Trophoblast cell (in vitro differentiated cells and primary cell): ENCODE measurements at regions not wholly inside any gene's neighbourhood (a gene's known extent, or its start where the extent isn't known, plus 50 kb on each side); places are given as distances from the start of the nearest gene placed in this dataset.

ENCODE experiments used
- DNase-seq, 2 donors: peaks; one replicate each; pipeline ENCODE4 v3.0.0-alpha.2; 2016
- H2AFZ ChIP-seq: 2 replicates; pipeline ENCODE4 v1.6.1; 2013; ENCODE audit warnings: low read length, moderate library complexity, mild to moderate bottlenecking; ENCODE audit not compliant: insufficient read depth, poor library complexity
- H2AK5ac ChIP-seq: 2 replicates; pipeline ENCODE4 v1.6.1; 2013; ENCODE audit warnings: mild to moderate bottlenecking, low read length
- H2BK120ac ChIP-seq: 2 replicates; pipeline ENCODE4 v1.6.1; 2013; ENCODE audit warnings: low read length, mild to moderate bottlenecking, moderate library complexity; ENCODE audit not compliant: insufficient read depth, poor library complexity
- H2BK12ac ChIP-seq: 2 replicates; pipeline ENCODE4 v1.6.1; 2013; ENCODE audit warnings: mild to moderate bottlenecking, low read length, moderate library complexity
- H2BK5ac ChIP-seq: 2 replicates; pipeline ENCODE4 v1.6.1; 2013; ENCODE audit warnings: low read length, low read depth, moderate library complexity, mild to moderate bottlenecking; ENCODE audit not compliant: poor library complexity
- H3K14ac ChIP-seq: 2 replicates; pipeline ENCODE4 v1.6.1; 2013; ENCODE audit warnings: mild to moderate bottlenecking, low read length
- H3K18ac ChIP-seq: 2 replicates; pipeline ENCODE4 v1.6.1; 2013; ENCODE audit warnings: mild to moderate bottlenecking, low read length
- H3K23ac ChIP-seq: 2 replicates; pipeline ENCODE4 v1.6.1; 2013; ENCODE audit warnings: low read length
- H3K27ac ChIP-seq: 2 replicates; pipeline ENCODE4 v1.5.1; 2013; ENCODE audit warnings: low read depth, mild to moderate bottlenecking, inconsistent platforms, low read length, moderate library complexity
- H3K27me3 ChIP-seq: 2 replicates; pipeline ENCODE4 v1.6.1; 2013; ENCODE audit warnings: inconsistent platforms, mild to moderate bottlenecking, low read length, moderate library complexity; ENCODE audit not compliant: insufficient read depth
- H3K36me3 ChIP-seq, 2 experiments: 1 replicate in 1 of 2; 2 replicates in 1 of 2; pipeline ENCODE4 v1.6.1; 2013; ENCODE audit warnings: low read length in 2 of 2, mild to moderate bottlenecking in 2 of 2, moderate library complexity in 1 of 2; ENCODE audit not compliant: insufficient read depth in 2 of 2, control insufficient read depth in 1 of 2
- H3K4ac ChIP-seq: 2 replicates; pipeline ENCODE4 v1.6.1; 2013; ENCODE audit warnings: low read depth, mild to moderate bottlenecking, low read length, moderate library complexity
- H3K4me1 ChIP-seq, 2 experiments: 1 replicate in 1 of 2; 2 replicates in 1 of 2; pipeline ENCODE4 v1.6.1; 2013; ENCODE audit warnings: low read length in 2 of 2, mild to moderate bottlenecking in 2 of 2, moderate library complexity in 1 of 2; ENCODE audit not compliant: insufficient read depth in 2 of 2, control insufficient read depth in 1 of 2
- H3K4me2 ChIP-seq: 2 replicates; pipeline ENCODE4 v1.6.1; 2013; ENCODE audit warnings: inconsistent platforms, mild to moderate bottlenecking, low read length, moderate library complexity
- H3K4me3 ChIP-seq: 2 replicates; pipeline ENCODE4 v1.5.1; 2013; ENCODE audit warnings: mild to moderate bottlenecking, low read depth, low read length, inconsistent platforms
- H3K79me1 ChIP-seq: one replicate; pipeline ENCODE4 v1.6.1; 2013; ENCODE audit warnings: low read length
- H3K79me2 ChIP-seq: 2 replicates; pipeline ENCODE4 v1.6.1; 2013; ENCODE audit warnings: low read length, mild to moderate bottlenecking; ENCODE audit not compliant: control insufficient read depth, insufficient read depth, poor library complexity
- H3K9ac ChIP-seq: 2 replicates; pipeline ENCODE4 v1.6.1; 2013; ENCODE audit warnings: mild to moderate bottlenecking, low read length
- H3K9me3 ChIP-seq: 2 replicates; pipeline ENCODE4 v1.6.1; 2013; ENCODE audit warnings: low read depth, mild to moderate bottlenecking, control low read depth, inconsistent platforms, low read length; ENCODE audit not compliant: insufficient read depth
- H4K12ac ChIP-seq: 2 replicates; pipeline ENCODE4 v1.6.1; 2013; ENCODE audit warnings: low read depth, mild to moderate bottlenecking, low read length, moderate library complexity
- H4K8ac ChIP-seq: 2 replicates; pipeline ENCODE4 v1.6.1; 2013; ENCODE audit warnings: low read depth, mild to moderate bottlenecking, low read length, moderate library complexity
- H4K91ac ChIP-seq: one replicate; pipeline ENCODE4 v1.6.1; 2013; ENCODE audit warnings: low read depth, mild to moderate bottlenecking, low read length, moderate library complexity
- WGBS: extraction: QIAGEN DNeasy Blood & Tissue Kit; methylation state at CpG from one replicate; pipeline ENCODE4 v1.1.7; 2013; ENCODE audit warnings: missing lambda C conversion rate; ENCODE audit not compliant: insufficient read length, insufficient coverage; ENCODE audit errors: extremely low coverage; 5-methylcytosine and 5-hydroxymethylcytosine counted together

DNA sequence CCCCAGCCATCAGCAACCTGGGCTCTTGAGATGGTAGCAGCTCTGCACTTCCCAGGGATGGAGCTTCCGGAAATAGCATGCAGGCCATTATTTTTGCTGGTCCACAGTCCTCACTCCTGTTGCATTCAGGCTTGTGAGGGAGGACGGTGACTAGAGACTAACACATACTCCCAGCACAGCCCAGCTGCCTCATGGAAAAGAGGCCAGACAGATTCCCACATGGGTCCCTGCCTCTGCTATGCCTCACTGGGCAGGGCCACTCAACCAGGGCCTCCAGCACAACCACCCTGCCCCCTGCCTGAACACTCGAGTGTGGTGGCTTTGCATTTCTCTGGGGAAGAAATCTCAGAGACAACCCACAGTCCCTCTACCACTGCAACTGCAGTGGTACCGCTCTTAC lies 1195.1 kb downstream of the PCDH18 start:
- no peaks in the 10 kb centered on the region for H3K79me1 ChIP-seq
- H3K27me3 ChIP-seq, result no peaks in the 10 kb centered on the region
- H2AFZ ChIP-seq, result no peak overlapping the region
- H3K18ac ChIP-seq, result no peak overlapping the region
- no peaks in the 10 kb centered on the region for H3K4me1 ChIP-seq
- H2AK5ac ChIP-seq, result no peak overlapping the region
- WGBS, result no CpG with 5 or more reads among the region's 4 CpGs
- no peak overlapping the region for H3K4me2 ChIP-seq
- no peak for DNase-seq
- H4K91ac ChIP-seq, result no peak overlapping the region
- H4K12ac ChIP-seq, result no peak overlapping the region
- no peaks in the 10 kb centered on the region for H3K36me3 ChIP-seq
- no peak overlapping the region for H3K4me3 ChIP-seq
- no peak overlapping the region for H2BK5ac ChIP-seq
- H4K8ac ChIP-seq, result no peak overlapping the region
- no peaks in the 10 kb centered on the region for H3K79me2 ChIP-seq
- H3K14ac ChIP-seq, result no peak overlapping the region
- no peak overlapping the region for H2BK12ac ChIP-seq
- no peak overlapping the region for H3K23ac ChIP-seq
- H3K9me3 ChIP-seq, result no peaks in the 10 kb centered on the region
- H3K9ac ChIP-seq, result no peak overlapping the region
- H3K27ac ChIP-seq, result no peak overlapping the region
- H2BK120ac ChIP-seq, result no peak overlapping the region
- no peak overlapping the region for H3K4ac ChIP-seq

- H2BK12ac ChIP-seq, result no peak overlapping the region
- H3K79me1 ChIP-seq, result no peaks in the 10 kb centered on the region
- no peak overlapping the region for H2BK120ac ChIP-seq
- H3K27ac ChIP-seq, result no peak overlapping the region
- H4K12ac ChIP-seq, result no peak overlapping the region
- no peaks in the 10 kb centered on the region for H3K9me3 ChIP-seq
- H3K18ac ChIP-seq, result no peak overlapping the region
- H2AK5ac ChIP-seq, result no peak overlapping the region
- no peak overlapping the region for H4K91ac ChIP-seq
- no peak overlapping the region for H3K14ac ChIP-seq
- H3K4ac ChIP-seq, result no peak overlapping the region
- no peaks in the 10 kb centered on the region for H3K79me2 ChIP-seq
- no peak for DNase-seq
- H2BK5ac ChIP-seq, result no peak overlapping the region
- no peaks in the 10 kb centered on the region for H3K36me3 ChIP-seq
- no peak overlapping the region for H4K8ac ChIP-seq
- H3K4me3 ChIP-seq, result no peak overlapping the region
- no peak overlapping the region for H3K9ac ChIP-seq
- no peak overlapping the region for H2AFZ ChIP-seq
- no peaks in the 10 kb centered on the region for H3K27me3 ChIP-seq
- H3K4me2 ChIP-seq, result no peak overlapping the region
- H3K23ac ChIP-seq, result no peak overlapping the region
- WGBS, result no CpG with 5 or more reads among the region's 4 CpGs
- no peaks in the 10 kb centered on the region for H3K4me1 ChIP-seq
Measured at GRCh38 chr4:136336479-136336878, 1195.8 kb downstream of the PCDH18 start.

DNA sequence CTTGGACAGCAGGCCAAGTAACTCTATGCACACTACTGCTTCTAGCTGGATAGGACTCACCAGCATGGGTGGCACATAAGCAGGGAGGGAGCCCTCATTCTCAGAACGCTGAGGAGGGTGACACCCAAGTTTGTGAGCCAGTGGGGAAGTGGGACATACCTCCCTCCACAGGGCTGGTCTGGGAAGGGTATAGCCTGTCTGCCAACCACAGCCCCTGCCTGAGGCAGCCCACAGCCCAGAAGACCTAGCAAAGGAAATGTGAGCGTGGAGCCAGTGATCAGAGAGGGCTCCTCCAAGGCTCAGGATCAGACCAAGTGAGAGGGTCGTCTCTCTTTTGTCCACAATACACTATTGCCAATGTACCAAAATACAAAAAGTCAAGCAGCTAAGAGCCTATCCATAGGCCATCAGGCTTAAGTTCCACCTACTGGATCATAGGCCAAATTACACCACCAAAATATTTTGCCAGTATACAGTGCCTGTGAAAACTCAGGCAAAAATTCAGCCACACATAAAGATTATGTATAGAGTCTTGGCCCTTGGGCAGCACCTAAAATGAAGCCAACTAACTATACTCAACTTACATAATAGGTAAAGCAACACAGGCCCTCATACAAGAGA lies 1203.1 kb downstream of the PCDH18 start:
- DNase-seq, result peak in 1 of 2 donors; percentile 13
- H2BK120ac ChIP-seq, result no peak overlapping the region
- no peak overlapping the region for H4K8ac ChIP-seq
- no peak overlapping the region for H3K9ac ChIP-seq
- no peaks in the 10 kb centered on the region for H3K27me3 ChIP-seq
- no peak overlapping the region for H4K12ac ChIP-seq
- no peaks in the 10 kb centered on the region for H3K36me3 ChIP-seq
- H2AFZ ChIP-seq, result no peak overlapping the region
- H3K79me1 ChIP-seq, result no peaks in the 10 kb centered on the region
- H3K18ac ChIP-seq, result no peak overlapping the region
- H3K14ac ChIP-seq, result no peak overlapping the region
- H2BK12ac ChIP-seq, result no peak overlapping the region
- H3K79me2 ChIP-seq, result no peaks in the 10 kb centered on the region
- H2AK5ac ChIP-seq, result no peak overlapping the region
- no peak overlapping the region for H3K4ac ChIP-seq
- H3K9me3 ChIP-seq, result no peaks in the 10 kb centered on the region
- H4K91ac ChIP-seq, result no peak overlapping the region
- no peaks in the 10 kb centered on the region for H3K4me1 ChIP-seq
- H3K27ac ChIP-seq, result no peak overlapping the region
- no peak overlapping the region for H3K4me3 ChIP-seq
- H3K4me2 ChIP-seq, result no peak overlapping the region
- H3K23ac ChIP-seq, result no peak overlapping the region
- WGBS, result no CpG with 5 or more reads among the region's 3 CpGs
- no peak overlapping the region for H2BK5ac ChIP-seq

DNA sequence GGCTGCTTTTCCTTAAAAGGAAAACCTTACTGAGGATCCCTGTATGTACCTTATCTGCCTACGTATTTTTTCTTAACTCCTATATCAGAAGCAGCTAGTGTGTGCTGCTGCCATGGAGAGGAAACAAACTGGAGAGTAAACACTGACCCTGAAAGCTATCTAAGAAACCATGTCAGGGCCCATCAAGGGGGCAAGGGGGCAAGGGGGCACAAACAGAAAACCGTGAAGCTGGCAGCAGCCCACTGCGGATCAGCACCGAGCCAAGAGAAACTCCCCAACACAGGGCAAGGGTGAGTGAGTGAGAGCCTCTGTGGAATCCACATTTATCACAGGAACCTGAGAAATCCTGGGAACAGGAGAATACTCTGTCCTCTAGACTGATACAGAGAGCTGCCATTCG lies 1204.2 kb downstream of the PCDH18 start:
- no peak overlapping the region for H3K23ac ChIP-seq
- no peak for DNase-seq
- no peak overlapping the region for H2BK12ac ChIP-seq
- no peaks in the 10 kb centered on the region for H3K4me1 ChIP-seq
- H3K27me3 ChIP-seq, result no peaks in the 10 kb centered on the region
- H3K4me2 ChIP-seq, result no peak overlapping the region
- H3K27ac ChIP-seq, result no peak overlapping the region
- H3K79me1 ChIP-seq, result no peaks in the 10 kb centered on the region
- H4K91ac ChIP-seq, result no peak overlapping the region
- H3K4me3 ChIP-seq, result no peak overlapping the region
- no peak overlapping the region for H3K4ac ChIP-seq
- no peak overlapping the region for H2AK5ac ChIP-seq
- no peaks in the 10 kb centered on the region for H3K9me3 ChIP-seq
- no CpG with 5 or more reads among the region's 5 CpGs for WGBS
- no peak overlapping the region for H3K14ac ChIP-seq
- no peak overlapping the region for H2BK120ac ChIP-seq
- H3K79me2 ChIP-seq, result no peaks in the 10 kb centered on the region
- no peak overlapping the region for H4K12ac ChIP-seq
- H2BK5ac ChIP-seq, result no peak overlapping the region
- no peak overlapping the region for H4K8ac ChIP-seq
- H3K36me3 ChIP-seq, result no peaks in the 10 kb centered on the region
- H2AFZ ChIP-seq, result no peak overlapping the region
- H3K18ac ChIP-seq, result no peak overlapping the region
- no peak overlapping the region for H3K9ac ChIP-seq
